K562 (cell line): ENCODE measurements at regions not wholly inside any gene's neighbourhood (a gene's known extent, or its start where the extent isn't known, plus 50 kb on each side); places are given as distances from the start of the nearest gene placed in this dataset.

Source experiments
- ATAC-seq: fragments of 200-7000 bp; cut with Tn5 transposase; 3 replicates; pipeline ENCODE4 v1.9.1; 2020; ENCODE audit warnings: moderate library complexity
- BruUV-seq: library from RNA; stranded (reverse); fragments of 400-500 nt; replicated peaks from 2 replicates; lab custom pipeline; 2021; lab: Mats Ljungman, UMichigan
- CTCF ChIA-PET: fragments of 300-600 bp; formaldehyde crosslinking; extraction: SDS; loops from one replicate; lab custom pipeline; 2021; ENCODE audit warnings: low intra/inter-chr PET ratio; lab: Yijun Ruan, JAX
- POLR2A ChIA-PET: fragments of 300-600, 350-650 bp; sonication (Branson Sonifier 250); formaldehyde crosslinking; extraction: SDS; loops from one replicate; lab custom pipeline; 2021; ENCODE audit warnings: antibody characterized with exemption, inconsistent platforms; lab: Yijun Ruan, JAX
- DNase-seq, 4 experiments: peaks; one replicate each; pipeline versions ENCODE4 v3.0.0 to v3.0.0-alpha.2; 2011 to 2018; ENCODE audit warnings: low spot score in 3 of 4, mixed read lengths in 3 of 4; ENCODE audit errors: extremely low read depth in 1 of 4
- FAIRE-seq: peaks from 2 replicates; lab custom pipeline; 2011; peaks lifted over from hg19 to GRCh38; lab: Jason Lieb, UNC
- H2AFZ ChIP-seq: 2 replicates; pipeline ENCODE4 v1.6.0; 2011; ENCODE audit warnings: low read depth, low read length, control low read depth, inconsistent platforms
- H3K27ac ChIP-seq: fragments of 200-600 bp; 3 replicates; pipeline ENCODE4 v1.8.0; 2011; ENCODE audit warnings: low read depth, mild to moderate bottlenecking, control low read depth, inconsistent platforms, low read length, moderate library complexity, mixed read lengths; ENCODE audit errors: extremely low read depth
- H3K27me3 ChIP-seq, 2 experiments: fragments of 300-600 bp in 1 of 2; 2 replicates in 1 of 2; 3 replicates in 1 of 2; pipeline versions ENCODE4 v1.6.0 to v1.8.0; 2011; ENCODE audit warnings: inconsistent platforms in 2 of 2, low read length in 2 of 2, mild to moderate bottlenecking in 1 of 2, mixed read lengths in 1 of 2, moderate library complexity in 1 of 2; ENCODE audit not compliant: control insufficient read depth in 2 of 2, insufficient read depth in 2 of 2
- H3K36me3 ChIP-seq: fragments of 300-600 bp; 3 replicates; pipeline ENCODE4 v1.8.0; 2011; ENCODE audit warnings: mild to moderate bottlenecking, low read length, inconsistent platforms; ENCODE audit not compliant: control insufficient read depth, insufficient read depth
- H3K4me1 ChIP-seq, 2 experiments: fragments of 200-600 bp in 1 of 2; replicated peaks in 1 of 2; 2 replicates in 1 of 2; 3 replicates in 1 of 2; pipeline versions ENCODE4 v1.5.1 to v1.8.0; 2011; ENCODE audit warnings: inconsistent platforms in 2 of 2, low read length in 2 of 2, mild to moderate bottlenecking in 1 of 2, mixed read lengths in 1 of 2, moderate library complexity in 1 of 2; ENCODE audit not compliant: control insufficient read depth in 2 of 2, insufficient read depth in 2 of 2
- H3K4me2 ChIP-seq: 2 replicates; pipeline ENCODE4 v1.6.1; 2011; ENCODE audit warnings: low read length, control low read depth, inconsistent platforms, mixed read lengths; ENCODE audit not compliant: insufficient read depth
- H3K4me3 ChIP-seq: fragments of 200-600 bp; sonication (generic), shearing (Covaris generic); 2 replicates; pipeline ENCODE4 v1.5.1; 2016; ENCODE audit warnings: control low read depth, inconsistent platforms
- H3K79me2 ChIP-seq: fragments of 200-600 bp; 3 replicates; pipeline ENCODE4 v1.8.0; 2011; ENCODE audit warnings: low read length, inconsistent platforms; ENCODE audit not compliant: control insufficient read depth, insufficient read depth
- H3K9ac ChIP-seq, 2 experiments: 2 replicates each; pipeline versions ENCODE4 v1.6.0 to v1.6.1; 2011; ENCODE audit warnings: low read depth in 2 of 2, low read length in 2 of 2, control low read depth in 1 of 2, inconsistent platforms in 1 of 2, mild to moderate bottlenecking in 1 of 2, mixed read lengths in 1 of 2; ENCODE audit not compliant: insufficient read depth in 1 of 2
- H3K9me1 ChIP-seq: one replicate; pipeline ENCODE4 v1.6.0; 2011; ENCODE audit warnings: inconsistent platforms, mild to moderate bottlenecking, low read length, moderate library complexity; ENCODE audit not compliant: control insufficient read depth, insufficient read depth
- H3K9me3 ChIP-seq: replicated peaks from 2 replicates; pipeline ENCODE4 v1.5.1; 2011; ENCODE audit warnings: low read depth, low read length, inconsistent platforms; ENCODE audit not compliant: control insufficient read depth, insufficient read depth
- H4K20me1 ChIP-seq: replicated peaks from 2 replicates; pipeline ENCODE4 v1.6.1; 2011; ENCODE audit warnings: low read length, inconsistent platforms, mixed read lengths; ENCODE audit not compliant: control insufficient read depth, insufficient read depth
- E2F6 ChIP-seq, 2 experiments: IDR thresholded peaks; 2 replicates each; pipeline ENCODE4 v1.6.1; 2011; ENCODE audit warnings: borderline replicate concordance in 1 of 2, control low read depth in 1 of 2, low read depth in 1 of 2, low read length in 1 of 2, mild to moderate bottlenecking in 1 of 2, mixed read lengths in 1 of 2, moderate library complexity in 1 of 2; ENCODE audit not compliant: insufficient read depth in 1 of 2, insufficient read length in 1 of 2, poor library complexity in 1 of 2, severe bottlenecking in 1 of 2; ENCODE audit errors: extremely low read depth in 1 of 2
- GTF2F1 ChIP-seq: IDR thresholded peaks from 2 replicates; pipeline ENCODE4 v1.6.1; 2011; ENCODE audit warnings: low read depth, low read length, improper control_type of control experiment
- GTF3C2 ChIP-seq: IDR thresholded peaks from 3 replicates; pipeline ENCODE4 v1.6.1; 2011; ENCODE audit warnings: borderline replicate concordance, mild to moderate bottlenecking, moderate library complexity; ENCODE audit not compliant: insufficient read length; ENCODE audit errors: extremely low read depth
- HMG20A ChIP-seq: fragments of 450-650 bp; formaldehyde crosslinking; conservative IDR thresholded peaks from 2 replicates; pipeline ENCODE4 v1.4.0; 2020; ENCODE audit warnings: mild to moderate bottlenecking, mixed read lengths
- ILF3 ChIP-seq: fragments of 450-650 bp; IDR thresholded peaks from 2 replicates; pipeline ENCODE4 v1.6.1; 2018; ENCODE audit warnings: antibody characterized with exemption, mild to moderate bottlenecking, moderate library complexity, borderline replicate concordance
- KAT2B ChIP-seq: IDR thresholded peaks from one replicate; pipeline ENCODE4 v1.6.1; 2012; ENCODE audit warnings: low read depth, mild to moderate bottlenecking, control low read depth, inconsistent platforms, low read length, moderate library complexity
- KDM5B ChIP-seq: fragments of 200-600 bp; sonication (generic); IDR thresholded peaks from 2 replicates; pipeline ENCODE4 v1.6.1; 2012; ENCODE audit warnings: low read depth, mild to moderate bottlenecking, moderate library complexity, low read length, control low read depth, inconsistent platforms; ENCODE audit not compliant: insufficient replicate concordance
- MBD1 ChIP-seq: fragments of 250-450 bp; sonication (Bioruptor Pico); IDR thresholded peaks from 2 replicates; pipeline ENCODE4 v1.8.0; 2022; ENCODE audit warnings: inconsistent platforms
- RBM17 ChIP-seq: fragments of 200-400 bp; formaldehyde crosslinking; IDR thresholded peaks from 2 replicates; pipeline ENCODE4 v1.6.1; 2017; ENCODE audit warnings: low read depth, mild to moderate bottlenecking, low read length, borderline replicate concordance
- TFE3 ChIP-seq: fragments of 450-650 bp; formaldehyde crosslinking; IDR thresholded peaks from 2 replicates; pipeline ENCODE4 v1.4.0; 2020; ENCODE audit warnings: mild to moderate bottlenecking, mixed read lengths
- ZNF12 ChIP-seq: sonication (generic); formaldehyde crosslinking; IDR thresholded peaks from 2 replicates; pipeline ENCODE4 v1.4.0; 2020; ENCODE audit warnings: mild to moderate bottlenecking, missing genetic modification reagents
- ZNF184 ChIP-seq: sonication (generic); formaldehyde crosslinking; IDR thresholded peaks from 2 replicates; pipeline ENCODE4 v1.5.0; 2020; ENCODE audit warnings: missing genetic modification reagents
- ZNF644 ChIP-seq: fragments of 200-800 bp; sonication (Bioruptor generic); IDR thresholded peaks from 2 replicates; pipeline ENCODE4 v1.6.1; 2016; ENCODE audit warnings: low read depth, missing genetic modification characterization, missing compliant biosample characterization
- ZNF707 ChIP-seq: fragments of 250-450 bp; sonication (Bioruptor Pico); conservative IDR thresholded peaks from 2 replicates; pipeline ENCODE4 v1.8.0; 2022; ENCODE audit warnings: inconsistent platforms, mild to moderate bottlenecking, moderate library complexity
- WGBS: fragments of 100-300 bp; shearing (Covaris generic); methylation state at CpG from one replicate; pipeline ENCODE4 v1.1.6; 2016; ENCODE audit warnings: low coverage, mixed read lengths; ENCODE audit not compliant: insufficient coverage; ENCODE audit errors: missing lambda C conversion rate; 5-methylcytosine and 5-hydroxymethylcytosine counted together
- in situ Hi-C: fragments of 300-500 bp; cut with MboI; formaldehyde crosslinking; loops from 4 replicates; pipeline ENCODE4 v1.15.0; 2018; ENCODE audit warnings: inconsistent platforms, mixed read lengths
- intact Hi-C: fragments of 100-400 bp; cut with micrococcal nuclease; formaldehyde crosslinking; loops from 2 replicates; pipeline ENCODE4 v1.14.2; 2022

GRCh38 chr2:64338108-64338507 is 115.9 kb upstream of the LGALSL start:
- Histone ChIP-seq H3K27ac (no peak overlapping the region), H3K4me2 (no peak overlapping the region), H3K27me3 (peaks cover 0 to 15% of the 10 kb centered on the region in 2 experiments; a peak in 4 of 5 replicates), H3K36me3 (no peaks in the 10 kb centered on the region), H3K4me3 (no peak overlapping the region), H2AFZ (no peak overlapping the region), H4K20me1 (no peaks in the 10 kb centered on the region; the same call in 1 of the 2 replicates), H3K9me1 (no peaks in the 10 kb centered on the region), H3K79me2 (no peaks in the 10 kb centered on the region), H3K9ac (no peak overlapping the region), H3K9me3 (no peaks in the 10 kb centered on the region), H3K4me1 (no peaks in the 10 kb centered on the region)
- 1% methylated on average over 4 of the region's 4 CpGs for WGBS
- no peak for TF ChIP-seq ZNF707 (CRISPR knock-in tag)
- TF ChIP-seq ZNF12 (CRISPR knock-in tag), result no peak
- TF ChIP-seq ILF3, result no peak
- TF ChIP-seq KDM5B, result no peak
- no peak for TF ChIP-seq MBD1
- no peak for TF ChIP-seq RBM17
- no peak for TF ChIP-seq HMG20A (CRISPR knock-in tag)
- no peak for TF ChIP-seq ZNF184 (CRISPR knock-in tag)
- no peak for TF ChIP-seq E2F6 (IDR thresholded peaks at IDR 0.05; ENCODE audit: borderline replicate concordance in 1 of 2, extremely low read depth in 1 of 2, insufficient read depth in 1 of 2, insufficient read length in 1 of 2, low read depth in 1 of 2, low read length in 1 of 2, poor library complexity in 1 of 2, severe bottlenecking in 1 of 2)
- TF ChIP-seq GTF3C2, result no peak
- no peak for TF ChIP-seq TFE3 (CRISPR knock-in tag)
- TF ChIP-seq ZNF644 (tag), result no peak
- TF ChIP-seq KAT2B, result no peak
- TF ChIP-seq GTF2F1, result no peak
- in situ Hi-C loops (loop anchor here (10.0 kb wide), 1 partner anchor 237 kb away; no protein-coding TSS in a partner anchor), intact Hi-C loops (no loop called here)
- ChIA-PET POLR2A (no interaction called here), CTCF (no interaction called here)
- FAIRE-seq, result no peak
- no peak for DNase-seq
- no TSS peak for BruUV-seq
- no peak for ATAC-seq
